ENCODE measurements at regions not wholly inside any gene's neighbourhood (a gene's known extent, or its start where the extent isn't known, plus 50 kb on each side); places are given as distances from the start of the nearest gene placed in this dataset.
A peak's percentile ranks its signal among the peaks of the same experiment; 100 is the strongest.

GRCh38 chrX:85517994-85518718 lies 138.7 kb upstream of the POF1B start:
- FAIRE-seq, result no peak

GRCh38 chrX:85516131-85516530 lies 136.7 kb upstream of the POF1B start:
- FAIRE-seq, result no peak

- FAIRE-seq, result no peak
Observed at GRCh38 chrX:85506871-85507270, 127.4 kb upstream of the POF1B start.

- no peak for FAIRE-seq
Observed at GRCh38 chrX:85505801-85506200, 126.3 kb upstream of the POF1B start.

- FAIRE-seq, result no peak
Observed at GRCh38 chrX:85504381-85504780, 124.9 kb upstream of the POF1B start.

GRCh38 chrX:85503258-85504158 lies 124.0 kb upstream of the POF1B start:
- FAIRE-seq, result peak; percentile 43

- FAIRE-seq, result no peak
Observed at GRCh38 chrX:85501349-85501748, 121.9 kb upstream of the POF1B start.

- FAIRE-seq, result no peak
Observed at GRCh38 chrX:85499400-85499799, 119.9 kb upstream of the POF1B start.

GRCh38 chrX:85493821-85494220 lies 114.4 kb upstream of the POF1B start:
- FAIRE-seq, result no peak

- no peak for FAIRE-seq
Observed at GRCh38 chrX:85454295-85454694, 74.8 kb upstream of the POF1B start.

- no peak for FAIRE-seq
Observed at GRCh38 chrX:85444613-85445012, 65.1 kb upstream of the POF1B start.

Data from islet of Langerhans (tissue), 1 donor.